ENCODE measurements at regions not wholly inside any gene's neighbourhood (a gene's known extent, or its start where the extent isn't known, plus 50 kb on each side); places are given as distances from the start of the nearest gene placed in this dataset.

DNA sequence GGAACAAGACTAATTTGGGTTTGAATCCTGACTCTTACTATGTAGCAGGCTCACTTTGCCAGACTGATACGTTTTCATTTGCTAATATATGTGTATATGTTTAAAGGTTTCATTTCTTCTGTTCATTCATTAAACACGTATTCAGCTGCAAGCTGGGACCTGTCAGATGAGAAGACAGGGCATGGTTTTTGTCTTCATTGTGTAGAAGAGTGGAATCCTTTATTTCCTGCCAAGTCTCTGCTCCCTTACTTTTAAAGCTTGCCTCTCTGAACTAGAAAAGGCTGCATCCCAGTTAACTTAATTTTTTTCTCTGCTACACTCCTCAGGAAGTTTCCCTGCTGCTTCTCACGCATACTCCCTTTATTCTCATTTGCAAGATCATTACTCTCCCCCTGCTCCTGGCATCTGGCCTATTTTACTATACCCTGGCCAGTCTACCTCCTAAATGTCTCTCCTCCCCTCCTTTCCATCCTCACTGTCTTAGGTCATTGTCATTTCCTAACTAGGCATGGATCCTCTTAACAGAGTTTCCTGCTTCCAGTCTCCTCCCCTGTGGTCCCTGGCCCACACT, 141.0 kb upstream of the TMTC4 start:
- ATAC-seq (no peak), DNase-seq (ENCODE audit: extremely low read depth in 1 of 4, low spot score in 3 of 4) (no peak), FAIRE-seq (no peak)
- intact Hi-C loops (cut with micrococcal nuclease): no loop called here
- in situ Hi-C loops (cut with MboI): no loop called here
- no peaks in the 10 kb centered on the region for H3K9me1 ChIP-seq (ENCODE audit: control insufficient read depth, insufficient read depth, low read length)
- no peak overlapping the region for H3K4me2 ChIP-seq (ENCODE audit: insufficient read depth, low read length)
- H3K27ac ChIP-seq (ENCODE audit: extremely low read depth, low read depth, low read length): no peak overlapping the region
- no peak overlapping the region for H3K9ac ChIP-seq (ENCODE audit: insufficient read depth in 1 of 2, low read depth in 2 of 2, low read length in 2 of 2)
- 0% methylated on average over 3 of the region's 3 CpGs for WGBS (ENCODE audit: insufficient coverage, low coverage, missing lambda C conversion rate)
- no peaks in the 10 kb centered on the region for H3K79me2 ChIP-seq (ENCODE audit: control insufficient read depth, insufficient read depth, low read length)
- H2AFZ ChIP-seq (ENCODE audit: low read depth, low read length): no peak overlapping the region
- no peak overlapping the region for H3K4me3 ChIP-seq
- no peaks in the 10 kb centered on the region for H3K36me3 ChIP-seq (ENCODE audit: control insufficient read depth, insufficient read depth, low read length)
- no peaks in the 10 kb centered on the region for H3K27me3 ChIP-seq (ENCODE audit: control insufficient read depth in 2 of 2, insufficient read depth in 2 of 2, low read length in 2 of 2)
- TF ChIP-seq CHD2 (IDR thresholded peaks at IDR 0.05; ENCODE audit: low read depth, low read length) (no peak), CBX5 (IDR thresholded peaks at IDR 0.05; ENCODE audit: borderline replicate concordance, low read depth) (no peak), ZNF274 (IDR thresholded peaks at IDR 0.05; ENCODE audit: borderline replicate concordance, low read depth, low read length) (no peak), ZNF77 (CRISPR knock-in tag; IDR thresholded peaks at IDR 0.05) (no peak), BRF1 (IDR thresholded peaks at IDR 0.05; ENCODE audit: borderline replicate concordance, extremely low read depth, insufficient read length) (no peak), BMI1 (IDR thresholded peaks at IDR 0.05; ENCODE audit: low read length) (no peak), SRF (CRISPR knock-in tag; IDR thresholded peaks at IDR 0.05) (no peak), CEBPG (CRISPR knock-in tag; IDR thresholded peaks at IDR 0.05) (no peak), CEBPG (tag; conservative IDR thresholded peaks at IDR 0.05 in 1 of 2, IDR thresholded peaks at IDR 0.05 in 1 of 2) (no peak), CXXC5 (CRISPR knock-in tag; IDR thresholded peaks at IDR 0.05) (no peak), HOXB6 (CRISPR knock-in tag; IDR thresholded peaks at IDR 0.05; ENCODE audit: borderline replicate concordance) (no peak), TGIF2 (CRISPR knock-in tag; IDR thresholded peaks at IDR 0.05) (no peak), ERF (CRISPR knock-in tag; IDR thresholded peaks at IDR 0.05) (no peak), POLR2A (conservative IDR thresholded peaks at IDR 0.05) (no peak), KAT8 (IDR thresholded peaks at IDR 0.05; ENCODE audit: low read depth) (no peak), ZNF57 (CRISPR knock-in tag; IDR thresholded peaks at IDR 0.05) (no peak)
- TF ChIP-seq, protein P1, sequence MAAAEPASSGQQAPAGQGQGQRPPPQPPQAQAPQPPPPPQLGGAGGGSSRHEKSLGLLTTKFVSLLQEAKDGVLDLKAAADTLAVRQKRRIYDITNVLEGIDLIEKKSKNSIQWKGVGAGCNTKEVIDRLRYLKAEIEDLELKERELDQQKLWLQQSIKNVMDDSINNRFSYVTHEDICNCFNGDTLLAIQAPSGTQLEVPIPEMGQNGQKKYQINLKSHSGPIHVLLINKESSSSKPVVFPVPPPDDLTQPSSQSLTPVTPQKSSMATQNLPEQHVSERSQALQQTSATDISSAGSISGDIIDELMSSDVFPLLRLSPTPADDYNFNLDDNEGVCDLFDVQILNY (CRISPR knock-in tag; IDR thresholded peaks at IDR 0.05): no peak
- TF ChIP-seq, protein P2, sequence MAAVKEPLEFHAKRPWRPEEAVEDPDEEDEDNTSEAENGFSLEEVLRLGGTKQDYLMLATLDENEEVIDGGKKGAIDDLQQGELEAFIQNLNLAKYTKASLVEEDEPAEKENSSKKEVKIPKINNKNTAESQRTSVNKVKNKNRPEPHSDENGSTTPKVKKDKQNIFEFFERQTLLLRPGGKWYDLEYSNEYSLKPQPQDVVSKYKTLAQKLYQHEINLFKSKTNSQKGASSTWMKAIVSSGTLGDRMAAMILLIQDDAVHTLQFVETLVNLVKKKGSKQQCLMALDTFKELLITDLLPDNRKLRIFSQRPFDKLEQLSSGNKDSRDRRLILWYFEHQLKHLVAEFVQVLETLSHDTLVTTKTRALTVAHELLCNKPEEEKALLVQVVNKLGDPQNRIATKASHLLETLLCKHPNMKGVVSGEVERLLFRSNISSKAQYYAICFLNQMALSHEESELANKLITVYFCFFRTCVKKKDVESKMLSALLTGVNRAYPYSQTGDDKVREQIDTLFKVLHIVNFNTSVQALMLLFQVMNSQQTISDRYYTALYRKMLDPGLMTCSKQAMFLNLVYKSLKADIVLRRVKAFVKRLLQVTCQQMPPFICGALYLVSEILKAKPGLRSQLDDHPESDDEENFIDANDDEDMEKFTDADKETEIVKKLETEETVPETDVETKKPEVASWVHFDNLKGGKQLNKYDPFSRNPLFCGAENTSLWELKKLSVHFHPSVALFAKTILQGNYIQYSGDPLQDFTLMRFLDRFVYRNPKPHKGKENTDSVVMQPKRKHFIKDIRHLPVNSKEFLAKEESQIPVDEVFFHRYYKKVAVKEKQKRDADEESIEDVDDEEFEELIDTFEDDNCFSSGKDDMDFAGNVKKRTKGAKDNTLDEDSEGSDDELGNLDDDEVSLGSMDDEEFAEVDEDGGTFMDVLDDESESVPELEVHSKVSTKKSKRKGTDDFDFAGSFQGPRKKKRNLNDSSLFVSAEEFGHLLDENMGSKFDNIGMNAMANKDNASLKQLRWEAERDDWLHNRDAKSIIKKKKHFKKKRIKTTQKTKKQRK (IDR thresholded peaks at IDR 0.05; ENCODE audit: borderline replicate concordance, low read depth, low read length): no peak
- CTCF ChIA-PET (ENCODE audit: low intra/inter-chr PET ratio): no interaction called here
- H3K4me1 ChIP-seq (replicated peaks in 1 of 2; ENCODE audit: control insufficient read depth in 2 of 2, insufficient read depth in 2 of 2, low read length in 2 of 2): no peaks in the 10 kb centered on the region
- H4K20me1 ChIP-seq (replicated peaks; ENCODE audit: control insufficient read depth, insufficient read depth, low read length): no peaks in the 10 kb centered on the region
- H3K9me3 ChIP-seq (replicated peaks; ENCODE audit: control insufficient read depth, insufficient read depth, low read depth, low read length): no peaks in the 10 kb centered on the region
- no TSS peak for BruUV-seq (replicated peaks)
- POLR2A ChIA-PET: interaction anchor here (0.5 kb wide), 1 partner anchor 146 kb away, joined by 3 read pairs; no protein-coding TSS in a partner anchor
